ENCODE measurements at regions not wholly inside any gene's neighbourhood (a gene's known extent, or its start where the extent isn't known, plus 50 kb on each side); places are given as distances from the start of the nearest gene placed in this dataset.

- H3K27ac ChIP-seq (ENCODE audit: low read depth, low read length): no peak overlapping the region
- WGBS, 3 donors: 61 to 74% (median 65%) methylated on average over 4 of the region's 4 CpGs
These were observed 77.2 kb upstream of the AKIP1 start for GRCh38 chr11:8833568-8834315.

- 83 to 87% (median 87%) methylated on average over 5 of the region's 5 CpGs for WGBS, 3 donors
- no peak overlapping the region for H3K27ac ChIP-seq (ENCODE audit: low read depth, low read length)
These were observed 76.6 kb upstream of the AKIP1 start for GRCh38 chr11:8834379-8834778.

GRCh38 chr11:8838248-8838647 is 72.7 kb upstream of the AKIP1 start:
- WGBS, 3 donors: 32 to 78% (median 32%) methylated on average over 7 of the region's 7 CpGs
- no peak overlapping the region for H3K27ac ChIP-seq (ENCODE audit: low read depth, low read length)

GRCh38 chr11:8839306-8839956 is 71.6 kb upstream of the AKIP1 start:
- WGBS, 3 donors: 0 to 43% (median 35%) methylated on average over 1 of the region's 1 CpG

GRCh38 chr11:8839957-8840945 is 70.7 kb upstream of the AKIP1 start:
- 43 to 66% (median 61%) methylated on average over 8 of the region's 8 CpGs for WGBS, 3 donors
- H3K27ac ChIP-seq (ENCODE audit: low read depth, low read length): no peak overlapping the region

More at GRCh38 chr11:8839306-8839956, 71.6 kb upstream of the AKIP1 start:
- no peak overlapping the region for H3K27ac ChIP-seq (ENCODE audit: low read depth, low read length)

- no peak overlapping the region for H3K27ac ChIP-seq (ENCODE audit: low read depth, low read length)
- 63 to 77% (median 75%) methylated on average over 7 of the region's 7 CpGs for WGBS, 3 donors
These were observed 69.1 kb upstream of the AKIP1 start for GRCh38 chr11:8841899-8842298.

- WGBS, 3 donors: 91 to 93% (median 92%) methylated on average over 2 of the region's 2 CpGs
- no peak overlapping the region for H3K27ac ChIP-seq (ENCODE audit: low read depth, low read length)
These were observed 52.2 kb upstream of the AKIP1 start for GRCh38 chr11:8858808-8859207.
